HG02870 (cell line): ENCODE measurements at regions not wholly inside any gene's neighbourhood (a gene's known extent, or its start where the extent isn't known, plus 50 kb on each side); places are given as distances from the start of the nearest gene placed in this dataset.
"Not testable (repeated sequence)": the region's sequence is repeated elsewhere in the genome, so short reads cannot be mapped to it uniquely, and the experiment has no call there.

Experiments used
- ATAC-seq: cut with Tn5 transposase; IDR thresholded peaks from one replicate; pipeline ENCODE4 v1.9.1; 2021; ENCODE audit warnings: mild to moderate bottlenecking, moderate library complexity; ENCODE audit not compliant: unreplicated experiment

GRCh38 chr18:78871618-78872017 lies 108.0 kb upstream of the SALL3 start:
- no peak for ATAC-seq

GRCh38 chr18:78873926-78874500 lies 105.6 kb upstream of the SALL3 start:
- no peak for ATAC-seq

GRCh38 chr18:78875016-78875777 lies 104.4 kb upstream of the SALL3 start:
- ATAC-seq = no peak

- no peak for ATAC-seq
Observed at GRCh38 chr18:78875778-78876650, 103.6 kb upstream of the SALL3 start.

GRCh38 chr18:78876868-78877267 lies 102.8 kb upstream of the SALL3 start:
- no peak for ATAC-seq

GRCh38 chr18:78878335-78878734 lies 101.3 kb upstream of the SALL3 start:
- ATAC-seq = no peak

- not testable (repeated sequence) for ATAC-seq
Observed at GRCh38 chr18:78879072-78879883, 100.3 kb upstream of the SALL3 start.

GRCh38 chr18:78882585-78882984 lies 97.0 kb upstream of the SALL3 start:
- no peak for ATAC-seq

GRCh38 chr18:78883501-78883900 lies 96.1 kb upstream of the SALL3 start:
- no peak for ATAC-seq

GRCh38 chr18:78884502-78884901 lies 95.1 kb upstream of the SALL3 start:
- no peak for ATAC-seq

GRCh38 chr18:78889250-78889649 lies 90.4 kb upstream of the SALL3 start:
- no peak for ATAC-seq

GRCh38 chr18:78890388-78890787 lies 89.2 kb upstream of the SALL3 start:
- no peak for ATAC-seq

- ATAC-seq = no peak
Observed at GRCh38 chr18:78891185-78891762, 88.3 kb upstream of the SALL3 start.

GRCh38 chr18:78892177-78892576 lies 87.4 kb upstream of the SALL3 start:
- ATAC-seq = no peak

GRCh38 chr18:78892721-78893120 lies 86.9 kb upstream of the SALL3 start:
- ATAC-seq = no peak

GRCh38 chr18:78893281-78894032 lies 86.2 kb upstream of the SALL3 start:
- ATAC-seq = no peak

GRCh38 chr18:78894033-78894305 lies 85.6 kb upstream of the SALL3 start:
- no peak for ATAC-seq

GRCh38 chr18:78895207-78896001 lies 84.2 kb upstream of the SALL3 start:
- ATAC-seq = no peak
